ENCODE measurements at regions not wholly inside any gene's neighbourhood (a gene's known extent, or its start where the extent isn't known, plus 50 kb on each side); places are given as distances from the start of the nearest gene placed in this dataset.

DNA sequence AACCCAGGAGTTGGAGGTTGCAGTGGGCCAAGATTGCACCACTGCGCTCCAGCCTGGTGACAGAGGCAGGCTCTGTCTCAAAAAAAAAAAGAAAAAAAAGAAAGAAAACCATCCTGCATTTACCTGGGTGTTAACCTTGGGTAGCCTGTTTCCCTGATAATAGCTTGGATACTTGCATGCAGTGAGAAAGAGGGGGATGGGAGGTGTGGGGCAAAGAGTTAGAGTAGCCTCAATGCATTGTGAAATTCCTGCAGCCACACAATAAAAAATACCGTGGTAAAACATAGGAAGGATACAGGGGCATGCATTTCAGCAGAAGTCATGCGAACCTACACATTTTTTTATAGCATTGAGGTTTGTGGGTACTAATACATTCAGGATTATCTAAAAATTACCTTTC is 76.6 kb upstream of the ZNF516 start:
- TF ChIP-seq, protein P1, sequence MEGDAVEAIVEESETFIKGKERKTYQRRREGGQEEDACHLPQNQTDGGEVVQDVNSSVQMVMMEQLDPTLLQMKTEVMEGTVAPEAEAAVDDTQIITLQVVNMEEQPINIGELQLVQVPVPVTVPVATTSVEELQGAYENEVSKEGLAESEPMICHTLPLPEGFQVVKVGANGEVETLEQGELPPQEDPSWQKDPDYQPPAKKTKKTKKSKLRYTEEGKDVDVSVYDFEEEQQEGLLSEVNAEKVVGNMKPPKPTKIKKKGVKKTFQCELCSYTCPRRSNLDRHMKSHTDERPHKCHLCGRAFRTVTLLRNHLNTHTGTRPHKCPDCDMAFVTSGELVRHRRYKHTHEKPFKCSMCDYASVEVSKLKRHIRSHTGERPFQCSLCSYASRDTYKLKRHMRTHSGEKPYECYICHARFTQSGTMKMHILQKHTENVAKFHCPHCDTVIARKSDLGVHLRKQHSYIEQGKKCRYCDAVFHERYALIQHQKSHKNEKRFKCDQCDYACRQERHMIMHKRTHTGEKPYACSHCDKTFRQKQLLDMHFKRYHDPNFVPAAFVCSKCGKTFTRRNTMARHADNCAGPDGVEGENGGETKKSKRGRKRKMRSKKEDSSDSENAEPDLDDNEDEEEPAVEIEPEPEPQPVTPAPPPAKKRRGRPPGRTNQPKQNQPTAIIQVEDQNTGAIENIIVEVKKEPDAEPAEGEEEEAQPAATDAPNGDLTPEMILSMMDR (IDR thresholded peaks at IDR 0.05; ENCODE audit: insufficient read depth, low read depth, low read length): no peak
- no peak for TF ChIP-seq EZH2 (IDR thresholded peaks at IDR 0.05; ENCODE audit: insufficient read depth, low read length)

All from astrocyte (in vitro differentiated cells and primary cell).